ENCODE measurements at regions not wholly inside any gene's neighbourhood (a gene's known extent, or its start where the extent isn't known, plus 50 kb on each side); places are given as distances from the start of the nearest gene placed in this dataset.
"Not testable (repeated sequence)": the region's sequence is repeated elsewhere in the genome, so short reads cannot be mapped to it uniquely, and the experiment has no call there.

- no peak for DNase-seq
Observed at GRCh38 chr9:129457325-129457779, 163.5 kb downstream of the C9orf50 start.

GRCh38 chr9:129456549-129457324 lies 164.2 kb downstream of the C9orf50 start:
- DNase-seq, result no peak

- no peak for DNase-seq
Observed at GRCh38 chr9:129455151-129455995, 165.5 kb downstream of the C9orf50 start.

GRCh38 chr9:129454467-129455067 lies 166.3 kb downstream of the C9orf50 start:
- no peak for DNase-seq

GRCh38 chr9:129453734-129454133 lies 167.2 kb downstream of the C9orf50 start:
- DNase-seq, result no peak

- DNase-seq, result no peak
Observed at GRCh38 chr9:129451669-129452068, 169.2 kb downstream of the C9orf50 start.

- DNase-seq, result no peak
Observed at GRCh38 chr9:129451089-129451656, 169.7 kb downstream of the C9orf50 start.

GRCh38 chr9:129449066-129449465 lies 171.8 kb downstream of the C9orf50 start:
- DNase-seq, result no peak

- DNase-seq, result no peak
Observed at GRCh38 chr9:129446828-129447550, 173.9 kb downstream of the C9orf50 start.

GRCh38 chr9:129445794-129446306 lies 175.1 kb downstream of the C9orf50 start:
- DNase-seq, result no peak

- not testable (repeated sequence) for DNase-seq
Observed at GRCh38 chr9:129443515-129444164, 177.3 kb downstream of the C9orf50 start.

- DNase-seq, result no peak
Observed at GRCh38 chr9:129442803-129443511, 177.9 kb downstream of the C9orf50 start.

- no peak for DNase-seq
Observed at GRCh38 chr9:129441852-129442251, 179.0 kb downstream of the C9orf50 start.

- DNase-seq, result no peak
Observed at GRCh38 chr9:129440435-129441186, 180.3 kb downstream of the C9orf50 start.

- no peak for DNase-seq
Observed at GRCh38 chr9:129439242-129439641, 181.7 kb downstream of the C9orf50 start.

GRCh38 chr9:129437626-129438323 lies 183.1 kb downstream of the C9orf50 start:
- DNase-seq, result no peak

GRCh38 chr9:129436751-129437625 lies 183.9 kb downstream of the C9orf50 start:
- peak; percentile 76 to 77 for DNase-seq

Data from right lung (tissue), 2 donors.